ENCODE measurements at regions not wholly inside any gene's neighbourhood (a gene's known extent, or its start where the extent isn't known, plus 50 kb on each side); places are given as distances from the start of the nearest gene placed in this dataset.

DNA sequence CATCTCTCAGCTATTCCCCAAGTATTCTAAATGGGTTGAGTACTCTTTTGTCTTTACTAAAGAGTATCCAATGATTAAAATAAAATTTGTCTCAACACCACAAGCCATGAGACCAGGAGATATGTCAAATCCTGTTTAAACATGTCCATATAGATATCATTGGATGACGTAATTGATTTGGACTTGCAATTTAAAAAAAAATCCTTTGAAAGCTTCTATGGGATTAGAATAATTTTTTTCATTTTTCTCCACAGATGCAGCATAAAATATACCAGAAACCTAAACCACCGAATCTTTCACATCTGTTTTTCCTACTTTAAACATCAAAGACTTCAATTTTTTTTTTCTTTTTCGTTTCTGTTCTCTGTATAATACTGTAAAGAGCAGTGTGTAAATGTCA is 1022.3 kb downstream of the EPHA3 start:
- TF ChIP-seq, protein P1, sequence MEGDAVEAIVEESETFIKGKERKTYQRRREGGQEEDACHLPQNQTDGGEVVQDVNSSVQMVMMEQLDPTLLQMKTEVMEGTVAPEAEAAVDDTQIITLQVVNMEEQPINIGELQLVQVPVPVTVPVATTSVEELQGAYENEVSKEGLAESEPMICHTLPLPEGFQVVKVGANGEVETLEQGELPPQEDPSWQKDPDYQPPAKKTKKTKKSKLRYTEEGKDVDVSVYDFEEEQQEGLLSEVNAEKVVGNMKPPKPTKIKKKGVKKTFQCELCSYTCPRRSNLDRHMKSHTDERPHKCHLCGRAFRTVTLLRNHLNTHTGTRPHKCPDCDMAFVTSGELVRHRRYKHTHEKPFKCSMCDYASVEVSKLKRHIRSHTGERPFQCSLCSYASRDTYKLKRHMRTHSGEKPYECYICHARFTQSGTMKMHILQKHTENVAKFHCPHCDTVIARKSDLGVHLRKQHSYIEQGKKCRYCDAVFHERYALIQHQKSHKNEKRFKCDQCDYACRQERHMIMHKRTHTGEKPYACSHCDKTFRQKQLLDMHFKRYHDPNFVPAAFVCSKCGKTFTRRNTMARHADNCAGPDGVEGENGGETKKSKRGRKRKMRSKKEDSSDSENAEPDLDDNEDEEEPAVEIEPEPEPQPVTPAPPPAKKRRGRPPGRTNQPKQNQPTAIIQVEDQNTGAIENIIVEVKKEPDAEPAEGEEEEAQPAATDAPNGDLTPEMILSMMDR (CRISPR knock-in tag; IDR thresholded peaks at IDR 0.05): no peak
- TF ChIP-seq ZNF570 (CRISPR knock-in tag; IDR thresholded peaks at IDR 0.05; ENCODE audit: borderline replicate concordance): no peak
- TF ChIP-seq, protein P2, sequence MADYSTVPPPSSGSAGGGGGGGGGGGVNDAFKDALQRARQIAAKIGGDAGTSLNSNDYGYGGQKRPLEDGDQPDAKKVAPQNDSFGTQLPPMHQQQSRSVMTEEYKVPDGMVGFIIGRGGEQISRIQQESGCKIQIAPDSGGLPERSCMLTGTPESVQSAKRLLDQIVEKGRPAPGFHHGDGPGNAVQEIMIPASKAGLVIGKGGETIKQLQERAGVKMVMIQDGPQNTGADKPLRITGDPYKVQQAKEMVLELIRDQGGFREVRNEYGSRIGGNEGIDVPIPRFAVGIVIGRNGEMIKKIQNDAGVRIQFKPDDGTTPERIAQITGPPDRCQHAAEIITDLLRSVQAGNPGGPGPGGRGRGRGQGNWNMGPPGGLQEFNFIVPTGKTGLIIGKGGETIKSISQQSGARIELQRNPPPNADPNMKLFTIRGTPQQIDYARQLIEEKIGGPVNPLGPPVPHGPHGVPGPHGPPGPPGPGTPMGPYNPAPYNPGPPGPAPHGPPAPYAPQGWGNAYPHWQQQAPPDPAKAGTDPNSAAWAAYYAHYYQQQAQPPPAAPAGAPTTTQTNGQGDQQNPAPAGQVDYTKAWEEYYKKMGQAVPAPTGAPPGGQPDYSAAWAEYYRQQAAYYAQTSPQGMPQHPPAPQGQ (CRISPR knock-in tag; IDR thresholded peaks at IDR 0.05; ENCODE audit: borderline replicate concordance): no peak
- no peak for TF ChIP-seq POLR2AphosphoS5 (IDR thresholded peaks at IDR 0.05; ENCODE audit: low read depth, low read length)
- TF ChIP-seq DPF2 (CRISPR knock-in tag; IDR thresholded peaks at IDR 0.05; ENCODE audit: borderline replicate concordance, low read depth): no peak
- no peak for TF ChIP-seq ZFP36L1 (CRISPR knock-in tag; IDR thresholded peaks at IDR 0.05)
- TF ChIP-seq CBX2 (IDR thresholded peaks at IDR 0.05; ENCODE audit: low read depth, low read length): no peak
- no peak for TF ChIP-seq CBX2 (CRISPR knock-in tag; IDR thresholded peaks at IDR 0.05; ENCODE audit: low read depth)
- TF ChIP-seq ETS1 (CRISPR knock-in tag; IDR thresholded peaks at IDR 0.05): no peak
- TF ChIP-seq, protein P3, sequence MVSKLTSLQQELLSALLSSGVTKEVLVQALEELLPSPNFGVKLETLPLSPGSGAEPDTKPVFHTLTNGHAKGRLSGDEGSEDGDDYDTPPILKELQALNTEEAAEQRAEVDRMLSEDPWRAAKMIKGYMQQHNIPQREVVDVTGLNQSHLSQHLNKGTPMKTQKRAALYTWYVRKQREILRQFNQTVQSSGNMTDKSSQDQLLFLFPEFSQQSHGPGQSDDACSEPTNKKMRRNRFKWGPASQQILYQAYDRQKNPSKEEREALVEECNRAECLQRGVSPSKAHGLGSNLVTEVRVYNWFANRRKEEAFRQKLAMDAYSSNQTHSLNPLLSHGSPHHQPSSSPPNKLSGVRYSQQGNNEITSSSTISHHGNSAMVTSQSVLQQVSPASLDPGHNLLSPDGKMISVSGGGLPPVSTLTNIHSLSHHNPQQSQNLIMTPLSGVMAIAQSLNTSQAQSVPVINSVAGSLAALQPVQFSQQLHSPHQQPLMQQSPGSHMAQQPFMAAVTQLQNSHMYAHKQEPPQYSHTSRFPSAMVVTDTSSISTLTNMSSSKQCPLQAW (CRISPR knock-in tag; IDR thresholded peaks at IDR 0.05): no peak
- TF ChIP-seq, protein P4, sequence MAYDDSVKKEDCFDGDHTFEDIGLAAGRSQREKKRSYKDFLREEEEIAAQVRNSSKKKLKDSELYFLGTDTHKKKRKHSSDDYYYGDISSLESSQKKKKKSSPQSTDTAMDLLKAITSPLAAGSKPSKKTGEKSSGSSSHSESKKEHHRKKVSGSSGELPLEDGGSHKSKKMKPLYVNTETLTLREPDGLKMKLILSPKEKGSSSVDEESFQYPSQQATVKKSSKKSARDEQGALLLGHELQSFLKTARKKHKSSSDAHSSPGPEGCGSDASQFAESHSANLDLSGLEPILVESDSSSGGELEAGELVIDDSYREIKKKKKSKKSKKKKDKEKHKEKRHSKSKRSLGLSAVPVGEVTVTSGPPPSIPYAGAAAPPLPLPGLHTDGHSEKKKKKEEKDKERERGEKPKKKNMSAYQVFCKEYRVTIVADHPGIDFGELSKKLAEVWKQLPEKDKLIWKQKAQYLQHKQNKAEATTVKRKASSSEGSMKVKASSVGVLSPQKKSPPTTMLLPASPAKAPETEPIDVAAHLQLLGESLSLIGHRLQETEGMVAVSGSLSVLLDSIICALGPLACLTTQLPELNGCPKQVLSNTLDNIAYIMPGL (CRISPR knock-in tag; IDR thresholded peaks at IDR 0.05; ENCODE audit: borderline replicate concordance in 1 of 2, low read depth in 1 of 2): no peak
- no peak for TF ChIP-seq CHCHD3 (CRISPR knock-in tag; IDR thresholded peaks at IDR 0.05)
- TF ChIP-seq, protein P5, sequence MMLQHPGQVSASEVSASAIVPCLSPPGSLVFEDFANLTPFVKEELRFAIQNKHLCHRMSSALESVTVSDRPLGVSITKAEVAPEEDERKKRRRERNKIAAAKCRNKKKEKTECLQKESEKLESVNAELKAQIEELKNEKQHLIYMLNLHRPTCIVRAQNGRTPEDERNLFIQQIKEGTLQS (CRISPR knock-in tag; IDR thresholded peaks at IDR 0.05): no peak
- no peak for TF ChIP-seq HNRNPK (IDR thresholded peaks at IDR 0.05; ENCODE audit: low read depth, low read length, poor library complexity, severe bottlenecking)

All from HepG2 (cell line).